ENCODE measurements at regions not wholly inside any gene's neighbourhood (a gene's known extent, or its start where the extent isn't known, plus 50 kb on each side); places are given as distances from the start of the nearest gene placed in this dataset.

DNA sequence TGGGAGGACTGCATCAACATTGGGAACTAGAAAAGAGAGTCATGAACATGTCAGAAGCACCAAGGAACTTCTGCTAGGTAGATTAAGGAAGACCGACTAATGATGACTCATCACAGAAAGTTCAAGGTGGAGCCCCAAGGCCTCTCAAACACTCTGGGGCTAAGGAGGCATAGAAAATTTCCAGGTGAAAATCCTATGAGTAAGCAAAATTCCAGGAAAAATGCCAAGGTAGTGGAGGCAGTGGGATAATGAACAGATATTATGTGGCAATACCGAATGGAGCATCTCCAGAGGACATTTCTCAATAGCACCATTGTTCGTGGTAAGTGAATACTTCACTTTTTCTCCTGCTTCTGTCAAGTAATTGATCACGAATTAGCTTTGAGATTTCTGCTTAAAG, 336.5 kb downstream of the MZT1 start (continued):
- TF ChIP-seq, protein P1, sequence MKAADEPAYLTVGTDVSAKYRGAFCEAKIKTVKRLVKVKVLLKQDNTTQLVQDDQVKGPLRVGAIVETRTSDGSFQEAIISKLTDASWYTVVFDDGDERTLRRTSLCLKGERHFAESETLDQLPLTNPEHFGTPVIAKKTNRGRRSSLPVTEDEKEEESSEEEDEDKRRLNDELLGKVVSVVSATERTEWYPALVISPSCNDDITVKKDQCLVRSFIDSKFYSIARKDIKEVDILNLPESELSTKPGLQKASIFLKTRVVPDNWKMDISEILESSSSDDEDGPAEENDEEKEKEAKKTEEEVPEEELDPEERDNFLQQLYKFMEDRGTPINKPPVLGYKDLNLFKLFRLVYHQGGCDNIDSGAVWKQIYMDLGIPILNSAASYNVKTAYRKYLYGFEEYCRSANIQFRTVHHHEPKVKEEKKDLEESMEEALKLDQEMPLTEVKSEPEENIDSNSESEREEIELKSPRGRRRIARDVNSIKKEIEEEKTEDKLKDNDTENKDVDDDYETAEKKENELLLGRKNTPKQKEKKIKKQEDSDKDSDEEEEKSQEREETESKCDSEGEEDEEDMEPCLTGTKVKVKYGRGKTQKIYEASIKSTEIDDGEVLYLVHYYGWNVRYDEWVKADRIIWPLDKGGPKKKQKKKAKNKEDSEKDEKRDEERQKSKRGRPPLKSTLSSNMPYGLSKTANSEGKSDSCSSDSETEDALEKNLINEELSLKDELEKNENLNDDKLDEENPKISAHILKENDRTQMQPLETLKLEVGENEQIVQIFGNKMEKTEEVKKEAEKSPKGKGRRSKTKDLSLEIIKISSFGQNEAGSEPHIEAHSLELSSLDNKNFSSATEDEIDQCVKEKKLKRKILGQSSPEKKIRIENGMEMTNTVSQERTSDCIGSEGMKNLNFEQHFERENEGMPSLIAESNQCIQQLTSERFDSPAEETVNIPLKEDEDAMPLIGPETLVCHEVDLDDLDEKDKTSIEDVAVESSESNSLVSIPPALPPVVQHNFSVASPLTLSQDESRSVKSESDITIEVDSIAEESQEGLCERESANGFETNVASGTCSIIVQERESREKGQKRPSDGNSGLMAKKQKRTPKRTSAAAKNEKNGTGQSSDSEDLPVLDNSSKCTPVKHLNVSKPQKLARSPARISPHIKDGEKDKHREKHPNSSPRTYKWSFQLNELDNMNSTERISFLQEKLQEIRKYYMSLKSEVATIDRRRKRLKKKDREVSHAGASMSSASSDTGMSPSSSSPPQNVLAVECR (CRISPR knock-in tag; IDR thresholded peaks at IDR 0.05; ENCODE audit: borderline replicate concordance), result no peak
- no peak for TF ChIP-seq ELF4 (CRISPR knock-in tag; IDR thresholded peaks at IDR 0.05; ENCODE audit: borderline replicate concordance)
- peak; percentile 73 to 86 for TF ChIP-seq MAFK (conservative IDR thresholded peaks at IDR 0.05 in 1 of 2, IDR thresholded peaks at IDR 0.05 in 1 of 2; ENCODE audit: low read length in 2 of 2)
- TF ChIP-seq YEATS2 (CRISPR knock-in tag; IDR thresholded peaks at IDR 0.05; ENCODE audit: borderline replicate concordance), result no peak
- TF ChIP-seq NONO (IDR thresholded peaks at IDR 0.05), result no peak
- TF ChIP-seq NONO (CRISPR knock-in tag; conservative IDR thresholded peaks at IDR 0.05), result no peak
- no peak for TF ChIP-seq HMG20B (CRISPR knock-in tag; conservative IDR thresholded peaks at IDR 0.05)

DNA sequence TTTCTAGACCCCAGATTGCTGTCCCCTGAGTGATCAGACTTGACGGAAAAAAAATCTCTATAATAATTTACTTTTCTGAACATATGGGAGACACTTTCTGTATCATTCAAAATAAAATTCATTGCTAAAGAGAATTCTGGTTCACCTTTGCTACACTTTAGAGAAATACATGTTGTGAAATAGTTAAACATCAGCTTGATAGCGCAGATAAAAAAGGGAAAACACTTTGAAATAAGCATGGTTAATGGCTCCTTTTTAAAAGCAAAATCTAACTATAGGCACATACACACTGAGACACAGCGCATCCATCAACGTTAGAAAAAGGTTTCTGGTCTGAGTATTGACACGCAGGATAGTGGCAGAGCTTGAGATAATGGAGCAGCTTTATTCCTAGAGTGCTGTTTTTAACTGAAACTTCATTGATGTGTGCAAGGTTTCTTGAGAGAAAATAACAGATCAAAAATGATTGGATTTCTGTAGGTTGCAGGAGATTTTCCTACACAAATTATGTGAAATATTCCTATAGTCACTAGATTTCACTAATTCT, 341.2 kb downstream of the MZT1 start:
- H3K9ac ChIP-seq (ENCODE audit: insufficient read depth, low read depth, low read length), result no peak overlapping the region
- DNase-seq (ENCODE audit: low spot score) (no peak), FAIRE-seq (no peak), ATAC-seq (no peak)
- H3K79me2 ChIP-seq (ENCODE audit: insufficient read depth, low read length), result no peaks in the 10 kb centered on the region
- no peak overlapping the region for H3K4me2 ChIP-seq (ENCODE audit: low read depth, low read length)
- H3K4me1 ChIP-seq (ENCODE audit: insufficient read depth, low read length), result peaks cover 26% of the 10 kb centered on the region
- H3K27me3 ChIP-seq (ENCODE audit: control insufficient read depth in 1 of 2, insufficient read depth in 2 of 2, low read length in 2 of 2), result no peaks in the 10 kb centered on the region
- H3K9me3 ChIP-seq (ENCODE audit: low read length), result no peaks in the 10 kb centered on the region
- H3K4me3 ChIP-seq (replicated peaks in 1 of 3; ENCODE audit: insufficient read depth in 1 of 3, low read depth in 2 of 3, low read length in 3 of 3), result no peak overlapping the region
- BruUV-seq (replicated peaks), result no TSS peak
- in situ Hi-C loops (cut with HindIII; ENCODE audit: extremely low pct_ligation_motif_present, low pct_unique_long_range_greater_than_20kb) (no loop called here), intact Hi-C loops (cut with micrococcal nuclease; ENCODE audit: unreplicated experiment) (no loop called here)
- H2AFZ ChIP-seq (ENCODE audit: low read length), result no peak overlapping the region
- ChIA-PET POLR2A (no interaction called here), CTCF (ENCODE audit: low intra/inter-chr PET ratio, low total read pairs) (no interaction called here)
- no peak overlapping the region for H3K27ac ChIP-seq (ENCODE audit: extremely low read length, insufficient read depth, low read length)
- WGBS (ENCODE audit: low lambda C conversion rate), result 63% methylated on average over 5 of the region's 5 CpGs
- H3K36me3 ChIP-seq (replicated peaks in 1 of 2; ENCODE audit: control insufficient read depth in 1 of 2, insufficient read depth in 2 of 2, low read length in 2 of 2), result no peaks in the 10 kb centered on the region
- no peaks in the 10 kb centered on the region for H4K20me1 ChIP-seq (ENCODE audit: insufficient read depth, low read length)
- TF ChIP-seq, protein P2, sequence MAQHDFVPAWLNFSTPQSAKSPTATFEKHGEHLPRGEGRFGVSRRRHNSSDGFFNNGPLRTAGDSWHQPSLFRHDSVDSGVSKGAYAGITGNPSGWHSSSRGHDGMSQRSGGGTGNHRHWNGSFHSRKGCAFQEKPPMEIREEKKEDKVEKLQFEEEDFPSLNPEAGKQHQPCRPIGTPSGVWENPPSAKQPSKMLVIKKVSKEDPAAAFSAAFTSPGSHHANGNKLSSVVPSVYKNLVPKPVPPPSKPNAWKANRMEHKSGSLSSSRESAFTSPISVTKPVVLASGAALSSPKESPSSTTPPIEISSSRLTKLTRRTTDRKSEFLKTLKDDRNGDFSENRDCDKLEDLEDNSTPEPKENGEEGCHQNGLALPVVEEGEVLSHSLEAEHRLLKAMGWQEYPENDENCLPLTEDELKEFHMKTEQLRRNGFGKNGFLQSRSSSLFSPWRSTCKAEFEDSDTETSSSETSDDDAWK (CRISPR knock-in tag; IDR thresholded peaks at IDR 0.05), result no peak
- TF ChIP-seq ZNF639 (CRISPR knock-in tag; conservative IDR thresholded peaks at IDR 0.05) (no peak), RBM22 (optimal IDR thresholded peaks at IDR 0.05; ENCODE audit: low read length) (no peak), ZNF225 (CRISPR knock-in tag; IDR thresholded peaks at IDR 0.05) (no peak)
- TF ChIP-seq, protein P3, sequence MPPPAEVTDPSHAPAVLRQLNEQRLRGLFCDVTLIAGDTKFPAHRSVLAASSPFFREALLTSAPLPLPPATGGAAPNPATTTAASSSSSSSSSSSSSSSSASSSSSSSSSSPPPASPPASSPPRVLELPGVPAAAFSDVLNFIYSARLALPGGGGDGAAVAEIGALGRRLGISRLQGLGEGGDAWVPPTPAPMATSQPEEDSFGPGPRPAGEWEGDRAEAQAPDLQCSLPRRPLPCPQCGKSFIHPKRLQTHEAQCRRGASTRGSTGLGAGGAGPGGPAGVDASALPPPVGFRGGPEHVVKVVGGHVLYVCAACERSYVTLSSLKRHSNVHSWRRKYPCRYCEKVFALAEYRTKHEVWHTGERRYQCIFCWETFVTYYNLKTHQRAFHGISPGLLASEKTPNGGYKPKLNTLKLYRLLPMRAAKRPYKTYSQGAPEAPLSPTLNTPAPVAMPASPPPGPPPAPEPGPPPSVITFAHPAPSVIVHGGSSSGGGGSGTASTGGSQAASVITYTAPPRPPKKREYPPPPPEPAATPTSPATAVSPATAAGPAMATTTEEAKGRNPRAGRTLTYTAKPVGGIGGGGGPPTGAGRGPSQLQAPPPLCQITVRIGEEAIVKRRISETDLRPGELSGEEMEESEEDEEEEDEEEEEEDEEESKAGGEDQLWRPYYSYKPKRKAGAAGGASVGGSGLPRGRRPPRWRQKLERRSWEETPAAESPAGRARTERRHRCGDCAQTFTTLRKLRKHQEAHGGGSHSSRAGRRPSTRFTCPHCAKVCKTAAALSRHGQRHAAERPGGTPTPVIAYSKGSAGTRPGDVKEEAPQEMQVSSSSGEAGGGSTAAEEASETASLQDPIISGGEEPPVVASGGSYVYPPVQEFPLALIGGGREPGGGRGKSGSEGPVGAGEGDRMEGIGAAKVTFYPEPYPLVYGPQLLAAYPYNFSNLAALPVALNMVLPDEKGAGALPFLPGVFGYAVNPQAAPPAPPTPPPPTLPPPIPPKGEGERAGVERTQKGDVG (CRISPR knock-in tag; IDR thresholded peaks at IDR 0.05; ENCODE audit: borderline replicate concordance), result no peak
